Right renal pelvis (tissue), 4 donors: ENCODE measurements at regions not wholly inside any gene's neighbourhood (a gene's known extent, or its start where the extent isn't known, plus 50 kb on each side); places are given as distances from the start of the nearest gene placed in this dataset.

Experiments
- DNase-seq, 4 donors: peaks; one replicate each; pipeline ENCODE4 v3.0.0-alpha.2; 2013; ENCODE audit warnings: low read depth in 4 of 4, low spot score in 3 of 4, missing footprints in 1 of 4

DNA sequence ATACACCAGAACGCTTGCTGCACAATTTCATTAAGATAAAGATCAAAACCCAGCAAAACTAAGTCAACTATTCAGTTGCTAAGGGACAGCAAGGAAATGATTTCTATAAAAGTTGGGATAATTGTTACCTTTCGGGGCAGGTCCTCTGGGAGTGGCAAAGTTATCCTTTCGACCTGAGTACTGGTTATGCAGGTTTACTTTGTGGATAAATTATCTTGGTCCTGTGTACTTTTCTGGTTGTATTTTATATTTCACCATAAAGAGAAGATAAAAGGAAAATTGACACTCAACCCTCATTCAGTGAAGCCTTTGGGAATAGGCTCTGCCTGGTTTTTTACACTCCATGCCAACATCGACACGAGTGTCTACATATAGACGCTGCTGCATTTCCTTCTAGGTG is 146.5 kb downstream of the SYK start:
- no peak for DNase-seq

DNA sequence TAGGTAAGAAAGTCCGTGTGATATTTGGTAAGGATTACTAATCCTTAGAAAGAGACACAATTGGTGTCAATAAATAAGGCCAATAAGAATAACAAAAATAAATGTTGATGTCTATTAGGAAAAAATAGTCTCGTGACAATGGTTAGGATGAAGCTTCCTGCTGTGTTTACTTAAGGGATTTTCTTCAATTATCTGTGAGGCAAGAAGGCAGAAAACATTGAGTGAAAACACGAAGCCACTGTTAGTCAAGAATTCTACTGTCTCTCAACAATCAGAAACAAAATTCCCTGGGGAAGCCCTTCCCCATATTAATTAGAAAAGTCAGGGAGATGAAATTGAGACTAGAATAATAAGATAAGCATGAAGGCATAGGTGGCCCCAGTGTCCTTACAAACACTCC is 149.0 kb downstream of the SYK start:
- DNase-seq = no peak

DNA sequence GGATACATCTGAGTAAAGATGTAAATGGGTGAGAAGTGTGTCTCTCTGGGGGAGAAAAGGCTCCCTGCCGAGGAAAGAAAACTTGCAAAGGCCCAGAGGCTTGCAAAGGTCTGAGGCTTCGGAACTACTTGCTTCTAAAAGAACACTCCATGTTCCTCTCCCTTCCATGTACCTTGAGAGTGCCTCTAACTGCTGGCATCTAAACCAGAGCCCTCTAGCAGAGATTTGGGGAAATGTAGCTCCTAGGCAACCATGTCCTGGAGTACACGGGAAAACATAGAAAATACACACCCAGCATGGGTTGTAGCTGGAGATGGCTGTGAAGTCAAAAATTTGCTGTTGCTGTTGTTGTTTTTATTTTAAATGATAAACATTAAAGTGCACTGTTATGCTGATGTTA is 151.6 kb downstream of the SYK start:
- no peak for DNase-seq

DNA sequence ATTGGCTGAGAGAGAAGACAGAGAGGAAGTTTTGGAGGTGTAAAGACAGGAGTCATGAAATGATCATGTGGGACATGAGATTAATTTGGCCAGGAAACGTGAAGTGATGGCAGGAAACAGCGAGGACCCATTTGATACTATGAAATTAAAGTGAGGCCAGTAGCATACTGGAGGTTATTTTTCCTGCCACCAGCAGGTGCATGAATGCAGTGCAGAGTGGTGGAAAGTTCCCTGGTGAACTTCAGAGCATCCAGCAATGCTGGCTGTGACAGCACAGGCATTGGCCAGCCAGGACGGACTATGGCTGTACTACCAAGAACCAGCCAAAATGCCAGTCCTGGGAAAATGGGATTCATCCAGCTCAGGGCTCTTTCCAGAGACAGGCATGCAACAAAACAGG is 152.2 kb downstream of the SYK start:
- DNase-seq = no peak

DNA sequence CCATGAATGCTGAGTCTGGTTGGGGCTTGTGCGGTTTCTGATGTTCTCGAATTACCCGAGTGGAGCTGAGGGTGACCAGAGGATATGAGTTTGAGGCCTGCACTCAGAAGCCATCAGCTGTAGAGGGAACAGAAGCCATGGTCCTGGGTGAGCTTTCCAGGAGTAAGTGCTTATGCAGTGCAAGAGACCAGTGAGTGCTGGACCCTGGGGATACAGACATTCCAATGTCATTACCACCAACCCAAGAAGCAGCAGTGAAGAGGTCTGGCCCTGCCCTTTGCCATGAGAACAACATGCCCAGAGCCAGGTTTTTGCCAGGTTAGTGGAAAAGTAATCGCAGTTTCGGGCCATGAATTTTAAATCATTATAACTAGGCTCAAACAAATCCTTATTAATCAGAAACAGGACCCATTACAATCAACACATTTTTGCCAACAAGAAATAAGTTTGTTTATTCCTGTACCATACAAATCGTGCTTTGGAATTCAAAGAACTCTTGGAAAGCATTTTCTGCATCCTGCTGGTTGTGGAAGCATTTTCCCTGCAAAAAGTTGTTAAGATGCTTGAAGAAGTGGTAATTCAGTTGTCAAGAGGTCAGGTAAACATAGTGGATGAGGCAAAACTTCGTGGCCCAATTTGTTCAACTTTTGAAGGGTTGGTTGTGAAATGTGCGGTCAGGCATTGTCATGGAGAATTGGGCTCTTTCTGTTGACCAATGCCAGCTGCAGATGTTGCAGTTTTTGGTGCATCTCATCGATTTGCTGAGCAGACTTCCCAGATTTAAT is 154.6 kb downstream of the SYK start:
- DNase-seq = no peak

DNA sequence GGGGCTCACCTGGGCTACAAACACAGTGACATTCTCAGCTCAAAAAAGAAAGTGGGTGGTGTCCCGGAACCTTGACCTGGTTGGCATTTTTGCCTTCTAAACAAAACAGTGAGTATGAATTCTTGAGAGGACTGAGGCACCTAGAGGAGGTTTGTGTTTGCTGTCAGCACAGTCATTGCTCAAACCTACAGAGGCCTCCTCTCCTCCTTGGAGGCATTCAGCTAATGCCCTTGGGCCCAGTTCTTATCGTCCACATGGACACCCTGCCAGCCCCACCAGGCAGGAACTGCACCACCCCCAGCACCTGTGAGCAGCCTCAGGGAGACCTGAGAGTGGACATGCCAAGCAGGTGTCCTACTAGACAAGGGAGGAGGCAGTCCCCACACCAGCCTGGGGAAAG is 156.7 kb downstream of the SYK start:
- no peak for DNase-seq

DNA sequence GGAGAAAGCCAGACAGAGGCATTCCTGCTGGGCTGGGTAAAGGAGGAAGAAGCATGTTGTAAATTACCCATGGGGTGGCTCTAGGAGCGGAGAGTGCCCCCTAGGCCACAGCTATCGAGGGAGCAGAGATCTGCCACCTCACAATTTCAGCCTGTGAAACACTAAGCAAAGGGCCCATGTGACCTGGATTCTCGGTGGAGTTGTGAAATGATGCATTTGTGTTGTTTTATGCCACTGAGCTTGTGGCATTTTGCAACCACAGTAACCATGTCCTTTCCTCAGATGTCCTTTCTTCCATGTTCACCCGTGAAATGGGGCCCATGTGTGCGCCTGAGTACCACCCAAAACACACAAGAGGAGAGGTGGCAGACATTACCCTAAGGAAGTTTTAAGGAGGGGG is 159.3 kb downstream of the SYK start:
- DNase-seq = no peak

DNA sequence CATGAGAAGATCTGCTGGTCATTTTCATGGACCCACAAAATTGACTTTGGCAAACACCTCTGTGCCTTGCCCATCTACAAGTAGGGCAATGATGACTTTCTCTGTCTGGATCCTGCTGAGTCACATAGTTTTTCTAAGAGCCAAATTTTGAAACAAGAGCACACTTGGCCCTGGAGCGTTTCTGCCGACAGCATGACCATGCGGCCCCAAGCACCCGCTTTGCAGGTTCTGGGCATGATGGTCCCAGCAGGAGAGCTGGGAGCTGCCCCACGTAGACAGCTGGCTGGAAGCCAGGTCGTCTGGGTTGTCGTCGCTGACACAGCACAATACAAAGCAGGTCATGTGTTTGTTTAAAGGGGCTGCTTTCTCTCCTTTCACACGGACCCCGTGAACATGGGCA is 159.8 kb downstream of the SYK start:
- no peak for DNase-seq

DNA sequence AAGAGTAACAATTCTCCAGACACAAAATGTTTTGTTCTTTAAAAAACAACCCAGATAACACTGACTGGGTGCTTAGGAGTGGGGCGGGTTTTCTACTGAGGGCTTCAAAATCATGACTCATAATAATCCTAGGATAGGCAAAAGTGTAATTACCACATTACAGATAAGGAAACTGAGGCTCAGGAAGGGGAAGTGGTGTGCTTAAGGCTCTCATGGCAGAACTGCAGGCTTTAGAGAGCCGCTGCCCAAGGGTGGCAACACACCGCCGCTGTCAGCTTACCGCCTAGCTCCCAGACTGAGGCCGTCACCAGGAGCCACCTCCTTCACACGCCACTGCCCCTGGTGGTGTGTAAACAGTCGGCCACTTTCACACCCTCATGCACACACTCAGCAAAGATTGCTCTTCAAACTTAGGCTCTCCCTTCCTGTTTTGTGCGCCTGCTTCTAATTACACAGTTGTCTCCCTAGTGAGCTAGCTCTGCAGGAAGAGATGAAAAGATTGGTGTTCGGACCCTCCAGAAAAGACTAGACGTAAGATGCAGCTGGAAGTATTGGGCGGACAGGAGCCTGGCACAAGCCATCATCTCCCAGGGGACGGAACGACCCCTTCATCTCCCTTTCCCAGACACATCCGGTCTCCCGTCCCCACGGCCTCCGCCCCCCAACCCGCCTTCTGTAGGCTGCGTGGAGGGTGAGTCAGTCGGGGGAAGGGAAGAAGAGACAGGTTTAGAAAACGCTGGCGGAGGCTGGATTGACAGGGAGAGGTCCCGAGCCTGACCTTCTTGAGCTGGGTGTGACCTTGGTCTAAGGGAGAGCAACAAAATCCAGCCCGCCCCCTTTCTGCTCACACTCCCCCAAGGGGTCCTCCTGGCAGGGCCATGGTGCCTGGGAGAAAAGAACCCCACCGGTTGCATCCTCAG is 162.7 kb downstream of the SYK start:
- peak in 1 of 4 donors; percentile 23 for DNase-seq

DNA sequence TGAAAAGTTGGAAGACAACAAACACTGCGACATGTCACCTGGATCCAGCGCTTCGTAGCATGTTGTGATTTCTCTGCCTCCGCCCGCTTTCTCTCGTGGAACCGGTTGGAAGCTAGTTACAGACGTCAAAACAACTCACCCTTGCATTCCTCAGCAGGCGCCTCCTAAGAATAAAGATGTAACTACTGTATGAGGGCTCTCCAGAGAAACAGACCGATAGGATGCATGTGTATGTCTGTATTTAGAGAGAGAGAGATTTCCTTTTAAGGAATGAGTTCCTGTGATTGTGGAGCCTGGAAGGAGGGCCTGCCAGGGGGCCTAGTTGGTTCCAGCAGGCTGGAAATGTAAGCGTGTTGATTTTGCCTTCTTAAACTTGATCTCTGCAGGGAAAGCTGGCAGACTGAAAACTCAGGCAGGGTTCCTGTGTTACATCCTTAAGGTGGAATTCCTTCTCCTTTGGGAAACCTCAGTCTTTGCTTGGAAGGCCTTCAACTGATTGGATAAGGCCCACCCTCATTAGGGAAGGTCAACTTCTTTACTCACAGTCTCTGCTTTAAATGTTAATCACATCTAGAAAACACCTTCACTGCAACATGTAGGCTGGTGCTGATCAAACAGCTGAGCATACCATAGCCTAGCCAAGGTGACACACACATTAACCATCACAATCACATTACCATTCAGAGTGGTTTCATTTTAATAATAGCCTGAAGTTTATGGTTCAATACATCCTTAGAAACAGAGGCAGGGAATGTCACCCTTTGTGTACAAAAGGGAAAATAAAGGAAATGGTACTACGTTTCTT is 163.8 kb downstream of the SYK start:
- no peak for DNase-seq

DNA sequence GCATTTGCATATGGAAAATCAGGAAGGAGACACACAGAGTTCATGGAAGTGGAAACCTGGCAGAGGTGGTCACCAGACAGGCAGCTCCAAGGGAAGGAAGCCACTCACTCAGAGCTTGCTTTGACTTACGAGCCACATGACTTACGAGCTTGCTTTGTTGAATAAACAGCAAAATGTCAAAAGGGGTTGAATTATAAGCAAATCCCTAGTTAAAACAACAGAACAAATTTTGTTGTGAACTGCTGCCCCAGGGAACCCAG is 164.3 kb downstream of the SYK start:
- no peak for DNase-seq

DNA sequence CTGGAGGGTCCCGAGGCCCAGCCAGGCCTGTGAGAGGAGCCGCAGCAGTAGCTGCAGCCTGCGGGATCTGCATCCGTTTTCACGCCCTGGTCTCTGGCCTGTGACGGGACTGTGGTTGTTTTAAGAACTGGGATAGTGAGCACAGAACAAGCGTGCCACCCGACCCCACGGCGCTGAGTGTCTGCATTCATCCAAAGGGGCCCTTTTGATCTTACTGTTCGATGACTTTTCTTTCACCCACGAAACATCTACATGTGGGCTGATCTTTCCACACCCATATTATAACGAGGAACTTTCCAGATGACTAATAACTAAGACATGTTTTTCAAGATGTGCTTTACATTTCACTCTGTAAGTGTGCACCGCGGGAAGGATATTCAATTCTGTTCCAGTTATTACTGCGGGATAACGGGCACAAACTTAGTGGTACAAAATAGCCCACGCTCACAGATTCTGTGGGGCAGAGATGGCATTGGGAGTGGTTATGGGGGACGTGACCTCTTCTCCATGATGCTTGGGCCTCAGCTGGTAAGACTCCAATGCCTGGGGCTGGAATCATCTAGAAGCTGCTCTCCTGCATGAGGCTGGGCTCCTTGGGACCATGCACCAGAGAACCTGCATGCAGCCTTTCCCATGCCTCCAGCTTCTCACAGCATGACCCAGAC is 165.0 kb downstream of the SYK start:
- DNase-seq = no peak

DNA sequence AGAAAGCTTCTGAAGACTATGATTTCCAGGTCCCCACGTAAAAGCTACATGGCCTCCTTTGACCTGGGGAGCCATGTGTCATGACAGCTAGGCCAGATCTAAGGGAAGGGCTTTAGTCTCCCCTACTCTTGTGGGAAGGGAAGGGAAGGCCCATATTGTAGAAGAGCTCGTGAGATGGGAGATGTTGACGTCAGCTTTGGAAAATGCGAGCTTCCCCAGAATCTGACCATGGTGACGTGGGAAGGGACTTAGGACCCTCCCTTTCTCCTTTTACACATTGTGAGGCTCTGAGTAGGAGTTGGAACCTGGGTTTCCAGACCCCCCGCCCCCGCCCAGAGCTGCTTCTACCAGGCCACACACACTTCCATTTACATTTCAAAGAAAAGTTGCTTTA is 165.5 kb downstream of the SYK start:
- DNase-seq = no peak

DNA sequence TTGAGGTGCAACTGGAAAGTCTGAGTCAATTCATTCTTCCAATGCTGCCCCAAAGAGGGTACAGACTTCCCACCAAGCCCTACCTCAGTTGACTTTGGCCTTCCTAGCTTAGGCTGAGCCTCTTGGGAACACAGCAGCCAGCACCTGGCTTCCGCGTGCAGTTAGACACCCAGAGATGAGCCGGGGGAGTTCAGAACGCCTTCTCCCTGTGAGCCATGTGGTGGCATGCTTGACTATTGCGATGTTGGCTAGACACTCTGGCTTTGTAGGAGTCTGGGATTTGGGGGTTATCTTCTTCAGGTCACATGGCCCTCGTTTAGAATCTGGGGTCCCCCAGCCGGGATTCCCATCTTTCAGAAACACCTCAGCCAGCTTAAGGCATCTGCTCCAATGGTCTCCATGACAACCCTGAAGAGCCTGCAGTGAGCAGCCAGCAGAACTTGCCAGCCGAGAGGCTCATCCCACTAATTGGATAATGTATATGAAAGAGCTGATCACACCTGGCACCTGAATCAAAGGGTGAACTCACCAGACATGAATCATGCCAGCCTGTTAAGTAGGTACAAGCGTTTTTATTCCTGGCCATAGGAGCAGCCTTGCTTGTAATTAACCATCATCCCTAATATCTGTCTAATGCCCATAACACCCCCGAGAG is 167.5 kb downstream of the SYK start:
- DNase-seq = no peak

DNA sequence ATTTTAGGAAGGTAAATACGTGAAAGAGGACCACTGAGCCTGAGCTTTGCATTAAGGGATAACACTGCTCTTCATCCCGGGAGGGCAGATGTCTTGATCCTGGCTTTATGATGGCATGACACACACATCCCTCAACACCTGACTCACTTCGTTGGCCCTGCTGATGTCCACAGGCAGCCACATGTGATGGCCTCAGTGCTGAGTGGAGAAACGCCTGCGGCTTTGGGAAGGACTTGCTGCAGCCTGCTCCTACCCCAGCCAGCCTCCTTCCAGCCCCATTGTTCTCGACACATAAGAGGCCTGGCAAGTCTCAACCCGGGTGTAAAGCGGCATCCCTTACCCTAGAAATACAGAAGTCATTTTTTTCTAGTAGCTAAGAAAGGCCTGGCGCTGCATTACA is 169.0 kb downstream of the SYK start:
- DNase-seq = no peak

DNA sequence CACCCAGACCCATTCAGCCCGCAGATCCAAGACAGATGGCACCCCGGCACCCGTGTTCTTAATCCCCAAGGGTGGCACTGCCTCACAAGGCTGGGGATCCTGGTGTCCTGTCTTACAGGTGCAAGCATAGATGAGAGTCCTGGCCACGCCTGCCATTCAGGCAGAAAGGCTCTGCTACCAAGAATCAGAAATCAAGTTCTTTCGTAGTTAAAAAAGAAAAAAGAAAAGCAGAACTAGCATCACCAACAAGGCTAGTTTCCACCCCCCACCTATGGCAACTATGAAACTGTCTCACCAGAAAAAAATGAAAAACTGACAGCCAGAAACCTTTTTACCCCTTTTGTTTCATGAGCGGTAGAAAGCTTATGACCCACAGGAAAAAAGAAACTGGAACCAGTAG is 170.4 kb downstream of the SYK start:
- DNase-seq = no peak

DNA sequence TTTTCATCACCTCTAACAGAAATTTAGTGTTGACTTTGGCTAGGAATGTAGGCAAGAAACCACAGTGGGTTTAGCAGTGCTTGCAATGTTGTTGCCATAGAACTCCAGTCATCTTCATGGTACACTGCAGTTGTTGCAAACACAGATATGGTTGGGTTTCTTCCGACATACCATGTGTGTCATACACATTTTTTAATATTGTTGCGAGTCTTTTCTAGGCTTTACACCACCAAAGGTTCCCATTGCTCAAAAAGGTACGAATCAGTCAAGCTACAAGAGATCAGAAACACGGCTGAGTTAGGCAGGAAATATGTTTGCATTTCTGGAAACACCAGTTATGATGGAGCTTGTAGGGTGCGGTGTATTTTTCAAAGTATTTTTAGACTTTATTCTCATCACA is 172.4 kb downstream of the SYK start:
- DNase-seq = no peak

DNA sequence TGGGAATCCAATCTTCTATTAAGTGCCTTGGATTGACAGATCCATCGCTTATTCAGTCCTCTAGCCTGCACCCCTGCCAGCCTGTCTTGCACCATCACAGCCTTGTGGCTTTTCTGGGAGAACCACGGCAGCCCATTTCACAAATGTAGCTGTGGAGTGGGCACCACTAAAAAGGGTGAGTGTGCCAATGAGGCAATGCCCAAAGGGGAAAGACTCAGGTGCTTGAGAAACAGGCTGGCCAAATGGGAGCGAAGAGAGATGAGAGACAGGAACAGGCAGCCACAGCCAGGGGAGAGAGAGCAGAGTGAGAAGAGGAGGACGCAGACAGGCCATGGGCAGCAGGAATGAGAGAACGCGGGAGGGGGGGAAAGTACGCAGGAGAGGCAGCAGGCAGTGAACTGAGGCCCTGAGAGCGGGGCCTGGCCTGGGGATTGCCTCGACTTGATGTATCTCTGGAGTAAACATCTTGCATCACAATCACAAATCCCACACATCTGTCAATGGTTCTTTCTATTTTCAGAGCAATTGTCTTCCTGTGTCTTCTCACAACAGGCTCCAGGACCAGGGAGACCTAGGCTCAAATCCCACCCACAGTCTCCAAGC is 173.1 kb downstream of the SYK start:
- no peak for DNase-seq

DNA sequence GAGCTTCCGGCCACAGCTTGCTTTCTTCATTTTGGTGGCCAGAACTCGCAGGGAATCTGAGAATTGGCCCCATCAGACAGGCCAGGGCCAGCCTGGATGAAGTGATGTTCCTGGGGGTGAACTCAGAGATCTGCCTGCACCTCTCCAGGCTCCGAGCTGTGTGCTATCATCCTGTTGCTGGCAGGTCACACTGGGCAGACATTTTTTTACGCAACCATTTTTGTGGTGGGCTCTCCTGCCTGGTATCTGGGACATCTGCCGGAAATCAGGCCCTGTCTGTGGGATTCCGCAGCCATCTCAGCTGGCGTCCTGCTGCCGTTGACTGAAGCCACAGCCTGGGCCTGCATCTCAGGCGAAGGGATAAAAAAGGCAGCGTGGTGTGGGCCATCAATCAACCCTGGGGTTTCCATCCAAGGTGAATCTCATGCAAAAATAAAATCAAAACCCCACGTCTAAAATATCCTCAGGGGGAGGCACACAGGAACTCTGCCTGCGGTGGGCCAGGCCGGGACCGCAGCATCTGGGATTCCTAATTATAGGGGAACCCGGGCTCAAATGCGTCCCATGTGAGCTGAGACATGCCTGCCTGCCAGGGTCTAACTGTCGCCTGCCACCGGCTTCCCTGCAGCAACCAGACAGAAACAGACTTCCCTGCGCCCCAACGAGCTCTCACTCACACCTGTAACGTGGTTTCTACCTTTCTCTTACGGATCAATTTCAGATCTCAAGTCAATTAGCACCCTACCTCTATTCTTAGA is 174.3 kb downstream of the SYK start:
- DNase-seq = no peak
